H9 (cell line): ENCODE measurements at regions not wholly inside any gene's neighbourhood (a gene's known extent, or its start where the extent isn't known, plus 50 kb on each side); places are given as distances from the start of the nearest gene placed in this dataset.

Source experiments
- DNase-seq: peaks from one replicate; pipeline ENCODE4 v3.0.0-alpha.2; 2017
- H2AFZ ChIP-seq: one replicate; pipeline ENCODE4 v1.6.1; 2013; ENCODE audit warnings: mild to moderate bottlenecking, low read length, control low read depth, moderate library complexity
- H2AK5ac ChIP-seq: 2 replicates; pipeline ENCODE4 v1.6.1; 2013; ENCODE audit warnings: low read length, control low read depth, mixed read lengths; ENCODE audit not compliant: insufficient read length
- H2BK120ac ChIP-seq: one replicate; pipeline ENCODE4 v1.6.1; 2013; ENCODE audit warnings: low read depth, mild to moderate bottlenecking, low read length, control low read depth, inconsistent platforms; ENCODE audit not compliant: poor library complexity, severe bottlenecking
- H2BK12ac ChIP-seq: 2 replicates; pipeline ENCODE4 v1.6.1; 2013; ENCODE audit warnings: low read length, control low read depth, mixed read lengths, low read depth; ENCODE audit not compliant: insufficient read length
- H2BK15ac ChIP-seq: 2 replicates; pipeline ENCODE4 v1.6.1; 2013; ENCODE audit warnings: low read depth, low read length, control low read depth
- H2BK20ac ChIP-seq: one replicate; pipeline ENCODE4 v1.6.1; 2013; ENCODE audit warnings: low read depth, mild to moderate bottlenecking, low read length, control low read depth, inconsistent platforms; ENCODE audit not compliant: poor library complexity, severe bottlenecking
- H2BK5ac ChIP-seq: 2 replicates; pipeline ENCODE4 v1.6.1; 2013; ENCODE audit warnings: low read length, control low read depth, mixed read lengths; ENCODE audit not compliant: insufficient read length
- H3K14ac ChIP-seq: 2 replicates; pipeline ENCODE4 v1.6.1; 2013; ENCODE audit warnings: low read length, control low read depth; ENCODE audit not compliant: insufficient read depth
- H3K18ac ChIP-seq: 2 replicates; pipeline ENCODE4 v1.6.1; 2013; ENCODE audit warnings: low read depth, mild to moderate bottlenecking, mixed read lengths, low read length, control low read depth; ENCODE audit not compliant: insufficient read length
- H3K23ac ChIP-seq: 2 replicates; pipeline ENCODE4 v1.6.1; 2013; ENCODE audit warnings: low read length, control low read depth, mixed read lengths, low read depth; ENCODE audit not compliant: insufficient read length
- H3K23me2 ChIP-seq: 2 replicates; pipeline ENCODE4 v1.6.1; 2013; ENCODE audit warnings: low read depth, mild to moderate bottlenecking, mixed read lengths, low read length, control low read depth; ENCODE audit not compliant: insufficient read length, poor library complexity, severe bottlenecking
- H3K27ac ChIP-seq: 2 replicates; pipeline ENCODE4 v1.5.1; 2013; ENCODE audit warnings: low read length, control low read depth, mixed read lengths, low read depth; ENCODE audit not compliant: insufficient read length
- H3K27me3 ChIP-seq: 2 replicates; pipeline ENCODE4 v1.6.1; 2013; ENCODE audit warnings: low read length, control low read depth, inconsistent platforms; ENCODE audit not compliant: insufficient read depth
- H3K4ac ChIP-seq: 2 replicates; pipeline ENCODE4 v1.6.1; 2013; ENCODE audit warnings: low read depth, mild to moderate bottlenecking, control low read depth, inconsistent platforms, low read length, moderate library complexity
- H3K4me1 ChIP-seq: 2 replicates; pipeline ENCODE4 v1.6.1; 2013; ENCODE audit warnings: low read length, control low read depth, inconsistent platforms; ENCODE audit not compliant: insufficient read depth
- H3K4me2 ChIP-seq: 2 replicates; pipeline ENCODE4 v1.6.1; 2013; ENCODE audit warnings: low read length, control low read depth, mixed read lengths; ENCODE audit not compliant: insufficient read length, insufficient read depth
- H3K56ac ChIP-seq: 2 replicates; pipeline ENCODE4 v1.6.1; 2013; ENCODE audit warnings: low read depth, mild to moderate bottlenecking, mixed read lengths, low read length, control low read depth; ENCODE audit not compliant: insufficient read length
- H3K79me1 ChIP-seq: 2 replicates; pipeline ENCODE4 v1.6.1; 2013; ENCODE audit warnings: low read depth, mild to moderate bottlenecking, moderate library complexity, low read length, control low read depth, inconsistent platforms; ENCODE audit not compliant: insufficient read depth, poor library complexity, severe bottlenecking
- H3K79me2 ChIP-seq: 2 replicates; pipeline ENCODE4 v1.6.1; 2013; ENCODE audit warnings: low read length, control low read depth, inconsistent platforms; ENCODE audit not compliant: insufficient read depth
- H3K9ac ChIP-seq: 2 replicates; pipeline ENCODE4 v1.6.1; 2013; ENCODE audit warnings: low read length, control low read depth, mixed read lengths; ENCODE audit not compliant: insufficient read length; ENCODE audit errors: extremely low read depth
- H3K9me3 ChIP-seq: one replicate; pipeline ENCODE4 v1.6.1; 2013; ENCODE audit warnings: low read depth, low read length, inconsistent platforms; ENCODE audit not compliant: control insufficient read depth
- H3T11ph ChIP-seq: one replicate; pipeline ENCODE4 v1.6.1; 2013; ENCODE audit warnings: mild to moderate bottlenecking, low read length, control low read depth, inconsistent platforms
- H4K20me1 ChIP-seq: one replicate; pipeline ENCODE4 v1.6.1; 2013; ENCODE audit not compliant: control insufficient read depth, insufficient read length, insufficient read depth
- H4K5ac ChIP-seq: 2 replicates; pipeline ENCODE4 v1.6.1; 2013; ENCODE audit warnings: low read depth, mild to moderate bottlenecking, mixed read lengths, low read length, control low read depth; ENCODE audit not compliant: insufficient read length
- H4K8ac ChIP-seq: replicated peaks from 2 replicates; pipeline ENCODE4 v1.6.1; 2013; ENCODE audit warnings: low read length, control low read depth, mixed read lengths, low read depth; ENCODE audit not compliant: insufficient read length
- H4K91ac ChIP-seq: 2 replicates; pipeline ENCODE4 v1.6.1; 2013; ENCODE audit warnings: low read depth, mild to moderate bottlenecking, moderate library complexity, mixed read lengths, low read length, control low read depth; ENCODE audit not compliant: insufficient read length
- H3K27ac Mint-ChIP-seq, 3 experiments: 2 replicates in 2 of 3; 3 replicates in 1 of 3; pipeline ENCODE4 v1.8.0; 2020 to 2021; ENCODE audit warnings: mixed read lengths in 3 of 3, mild to moderate bottlenecking in 1 of 3, moderate library complexity in 1 of 3
- H3K27me3 Mint-ChIP-seq: 2 replicates; pipeline ENCODE4 v1.8.0; 2021; ENCODE audit warnings: low read depth, mild to moderate bottlenecking, moderate library complexity, mixed read lengths
- H3K36me3 Mint-ChIP-seq, 3 experiments: 2 replicates in 2 of 3; 3 replicates in 1 of 3; pipeline ENCODE4 v1.8.0; 2020 to 2021; ENCODE audit warnings: low read depth in 3 of 3, mixed read lengths in 3 of 3; ENCODE audit not compliant: insufficient read depth in 1 of 3
- H3K4me1 Mint-ChIP-seq, 2 experiments: 2 replicates each; pipeline ENCODE4 v1.8.0; 2020; ENCODE audit warnings: mixed read lengths in 2 of 2
- H3K4me3 Mint-ChIP-seq, 2 experiments: 2 replicates in 1 of 2; 3 replicates in 1 of 2; pipeline ENCODE4 v1.8.0; 2020 to 2021; ENCODE audit warnings: mild to moderate bottlenecking in 2 of 2, mixed read lengths in 2 of 2, moderate library complexity in 1 of 2
- H3K9me3 Mint-ChIP-seq, 2 experiments: 2 replicates in 1 of 2; 3 replicates in 1 of 2; pipeline ENCODE4 v1.8.0; 2020; ENCODE audit warnings: mild to moderate bottlenecking in 2 of 2, mixed read lengths in 2 of 2, moderate library complexity in 1 of 2
- CTCF ChIP-seq: fragments of 200-600 bp; sonication (generic); conservative IDR thresholded peaks from 3 replicates; pipeline ENCODE4 v1.8.0; 2021; ENCODE audit warnings: antibody characterized with exemption, mild to moderate bottlenecking
- WGBS: extraction: QIAGEN DNeasy Blood & Tissue Kit; methylation state at CpG from one replicate; pipeline ENCODE4 v1.1.7; 2013; ENCODE audit warnings: missing lambda C conversion rate, low lambda C conversion rate, mixed read lengths; ENCODE audit not compliant: insufficient read length; ENCODE audit errors: extremely low coverage; 5-methylcytosine and 5-hydroxymethylcytosine counted together

DNA sequence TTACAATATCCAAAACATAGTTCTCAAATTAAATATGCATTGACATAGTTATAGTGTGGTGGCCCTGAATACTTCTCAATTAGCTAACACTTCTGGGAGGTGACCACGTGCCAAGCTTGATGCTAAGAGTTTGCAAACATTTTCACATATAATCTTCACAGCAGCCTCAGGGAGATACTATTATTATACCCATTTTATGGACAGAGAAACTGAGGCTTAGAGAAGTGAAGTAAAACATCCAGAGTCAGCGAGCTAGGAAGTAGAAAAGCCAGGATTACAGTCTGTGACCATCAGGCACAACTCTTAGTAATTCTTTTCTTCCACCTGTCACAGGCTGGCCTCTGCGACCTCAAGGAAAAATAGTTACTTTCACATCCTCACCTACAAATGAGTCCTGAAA lies 102.2 kb upstream of the IRX6 start:
- Histone ChIP-seq H3K23ac (no peak overlapping the region), H3K27ac (no peak overlapping the region), H2BK12ac (no peak overlapping the region), H3T11ph (no peak overlapping the region), H3K79me1 (no peaks in the 10 kb centered on the region), H3K4ac (no peak overlapping the region), H4K5ac (no peak overlapping the region), H3K27me3 (no peaks in the 10 kb centered on the region), H4K8ac (no peak overlapping the region), H3K4me1 (no peaks in the 10 kb centered on the region), H3K79me2 (no peaks in the 10 kb centered on the region), H2BK15ac (no peak overlapping the region), H2BK120ac (no peak overlapping the region), H4K91ac (no peak overlapping the region), H3K23me2 (no peaks in the 10 kb centered on the region), H3K9me3 (no peaks in the 10 kb centered on the region), H3K56ac (no peak overlapping the region), H3K18ac (no peak overlapping the region), H3K4me2 (no peak overlapping the region), H2BK5ac (no peak overlapping the region), H4K20me1 (no peaks in the 10 kb centered on the region), H2AK5ac (no peak overlapping the region), H2AFZ (no peak overlapping the region), H3K9ac (no peak overlapping the region), H3K14ac (no peak overlapping the region), H2BK20ac (no peak overlapping the region)
- H3K4me1 Mint-ChIP-seq, result peaks cover 5 to 8% of the 10 kb centered on the region in 2 experiments
- no peak overlapping the region for H3K4me3 Mint-ChIP-seq
- peaks cover 0 to 15% (median 12%) of the 10 kb centered on the region in 3 experiments; a peak in 5 of 7 replicates for H3K36me3 Mint-ChIP-seq
- no peak for DNase-seq
- TF ChIP-seq CTCF, result no peak
- H3K9me3 Mint-ChIP-seq, result peaks cover 13 to 15% of the 10 kb centered on the region in 2 experiments
- peaks cover 1% of the 10 kb centered on the region; the same call in 1 of the 2 replicates for H3K27me3 Mint-ChIP-seq
- no peak overlapping the region for H3K27ac Mint-ChIP-seq
- no CpG with 5 or more reads among the region's 3 CpGs for WGBS
